ENCODE measurements at regions not wholly inside any gene's neighbourhood (a gene's known extent, or its start where the extent isn't known, plus 50 kb on each side); places are given as distances from the start of the nearest gene placed in this dataset.

DNA sequence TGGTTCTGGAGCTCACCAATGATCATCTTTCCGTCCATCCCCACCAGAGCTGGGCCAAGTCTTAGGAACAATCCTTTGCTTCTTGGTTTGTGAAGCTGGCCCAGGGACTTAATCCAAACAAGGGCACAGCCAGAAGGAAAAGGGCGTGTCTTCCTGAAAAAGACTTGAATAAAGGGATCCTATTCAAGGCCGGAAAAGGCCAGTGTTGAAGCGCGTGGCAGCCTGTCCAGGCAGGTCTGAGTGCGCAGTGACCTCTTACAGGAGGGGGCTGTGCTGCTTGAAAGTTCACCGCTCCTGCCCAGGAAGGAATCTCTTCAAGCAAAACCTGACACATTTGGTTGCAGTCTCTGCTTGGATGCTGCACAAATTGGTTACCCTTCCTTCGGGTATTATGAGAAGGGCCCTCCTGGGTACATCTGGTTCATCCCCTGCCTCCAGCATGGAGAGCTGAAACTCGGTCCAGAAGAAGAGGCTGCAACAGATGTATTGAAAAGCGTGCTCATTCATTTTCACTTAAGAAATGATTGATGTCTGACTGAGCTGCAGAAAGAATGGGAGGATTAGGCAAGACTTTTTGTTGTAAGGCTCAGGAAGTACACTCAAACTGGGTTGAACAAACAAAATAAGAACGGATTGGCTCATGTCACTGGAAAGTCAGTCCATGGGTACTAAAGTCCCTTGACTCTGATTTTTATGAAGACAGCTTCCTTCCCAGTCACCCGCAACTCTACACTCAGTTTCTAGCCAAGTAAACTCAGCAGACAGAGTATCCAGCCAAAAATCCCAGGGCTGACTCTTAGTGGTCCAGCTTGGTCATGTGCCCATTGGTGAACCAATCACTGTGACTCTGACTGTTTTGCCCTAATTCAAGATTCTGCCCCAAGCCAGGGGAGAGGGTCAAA is 136.3 kb downstream of the TFAP2C start:
- ChIA-PET CTCF (no interaction called here), POLR2A (no interaction called here)
- H3K36me3 Mint-ChIP-seq = no peaks in the 10 kb centered on the region

DNA sequence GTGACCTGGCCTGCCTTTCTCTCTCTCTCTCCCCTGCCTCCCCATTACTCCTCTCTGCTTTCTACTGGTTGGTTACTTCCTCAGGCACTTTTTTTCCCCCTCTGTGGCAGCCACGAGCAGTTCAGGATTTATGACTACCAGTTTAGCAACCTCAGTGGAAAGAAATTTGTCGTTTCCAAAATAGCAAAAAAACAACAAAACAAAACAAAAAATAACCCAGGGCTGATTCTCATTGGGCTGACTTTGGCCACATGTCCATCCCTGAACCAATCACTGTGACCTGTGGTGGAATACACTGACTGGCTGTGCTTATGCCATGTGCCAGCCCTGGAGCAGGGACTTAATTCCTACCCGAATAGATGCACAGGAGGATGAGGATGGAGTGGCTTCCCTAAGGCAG is 137.4 kb downstream of the TFAP2C start:
- Mint-ChIP-seq H3K9me3 (peaks cover 0 to 9% (median 7%) of the 10 kb centered on the region in 5 donors), H3K36me3 (no peaks in the 10 kb centered on the region), H3K4me3 (no peak overlapping the region), H3K27me3 (peaks cover 0 to 1% of the 10 kb centered on the region in 2 donors), H3K4me1 (no peaks in the 10 kb centered on the region), H3K27ac (no peak overlapping the region)
- ChIA-PET POLR2A (no interaction called here), CTCF (no interaction called here)
- no peak overlapping the region for H3K4me3 ChIP-seq (ENCODE audit: low read length)
- no peak overlapping the region for H3K27ac ChIP-seq (ENCODE audit: low read depth, low read length)
- no peaks in the 10 kb centered on the region for H3K4me1 ChIP-seq (ENCODE audit: insufficient read depth, low read length)
- no peak for DNase-seq
- no peaks in the 10 kb centered on the region for H3K9me3 ChIP-seq (ENCODE audit: low read length)
- H3K27me3 ChIP-seq (ENCODE audit: insufficient read depth, low read length, poor library complexity, severe bottlenecking) = no peaks in the 10 kb centered on the region
- H3K36me3 ChIP-seq (ENCODE audit: insufficient read depth, low read length) = no peaks in the 10 kb centered on the region

More for the DNA sequence above, 136.3 kb downstream of the TFAP2C start:
- H3K4me3 ChIP-seq (ENCODE audit: low read length) = no peak overlapping the region
- no peaks in the 10 kb centered on the region for H3K9me3 ChIP-seq (ENCODE audit: low read length)
- no peaks in the 10 kb centered on the region for H3K36me3 ChIP-seq (ENCODE audit: insufficient read depth, low read length)
- H3K4me3 Mint-ChIP-seq = no peak overlapping the region
- H3K9me3 Mint-ChIP-seq = peaks cover 0 to 9% (median 7%) of the 10 kb centered on the region in 5 donors
- H3K4me1 ChIP-seq (ENCODE audit: insufficient read depth, low read length) = no peaks in the 10 kb centered on the region
- no peaks in the 10 kb centered on the region for H3K27me3 ChIP-seq (ENCODE audit: insufficient read depth, low read length, poor library complexity, severe bottlenecking)
- no peak overlapping the region for H3K27ac Mint-ChIP-seq
- no peaks in the 10 kb centered on the region for H3K4me1 Mint-ChIP-seq
- H3K27me3 Mint-ChIP-seq = peaks cover 0 to 1% of the 10 kb centered on the region in 2 donors
- no peak for DNase-seq
- H3K27ac ChIP-seq (ENCODE audit: low read depth, low read length) = no peak overlapping the region

DNA sequence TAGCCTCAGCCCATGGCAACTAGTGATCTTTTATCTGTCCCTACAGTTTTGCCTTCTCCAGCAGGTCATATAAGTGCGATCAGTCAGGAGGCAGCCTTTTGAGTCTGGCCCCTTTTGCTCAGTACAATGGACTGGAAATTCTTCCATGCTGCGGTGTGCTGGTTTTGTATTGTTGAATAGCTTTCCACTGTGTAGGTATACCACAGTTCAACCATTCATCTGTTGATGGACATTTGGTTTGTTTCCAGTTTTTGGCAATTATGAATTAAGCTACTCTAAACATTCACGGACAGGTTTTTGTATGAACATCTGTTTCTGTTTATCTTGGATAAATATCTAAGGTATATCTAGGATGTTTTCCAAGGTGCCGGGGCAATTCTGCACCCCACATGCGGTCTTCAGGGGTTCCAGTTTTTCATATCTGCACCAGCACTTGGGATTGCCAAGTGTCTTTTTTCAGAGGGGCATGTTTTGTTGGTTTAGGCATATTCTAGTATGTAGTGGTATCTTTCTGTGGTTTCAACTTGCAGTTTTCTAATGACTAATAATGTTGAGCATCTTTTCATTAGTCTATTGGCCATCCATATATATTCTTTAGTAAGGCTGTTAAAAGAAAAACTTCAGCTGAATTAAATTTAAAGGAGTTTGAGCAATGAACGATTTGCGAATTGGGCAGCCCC is 141.0 kb downstream of the TFAP2C start:
- Mint-ChIP-seq H3K27me3 (peaks cover 0 to 1% of the 10 kb centered on the region in 2 donors), H3K9me3 (peaks cover 0 to 6% (median 3%) of the 10 kb centered on the region in 5 donors), H3K27ac (peak overlapping the region in 1 of 8 donors; percentile 76), H3K36me3 (no peaks in the 10 kb centered on the region), H3K4me1 (no peaks in the 10 kb centered on the region), H3K4me3 (no peak overlapping the region)
- no peaks in the 10 kb centered on the region for H3K36me3 ChIP-seq (ENCODE audit: insufficient read depth, low read length)
- no peaks in the 10 kb centered on the region for H3K9me3 ChIP-seq (ENCODE audit: low read length)
- no peak overlapping the region for H3K4me3 ChIP-seq (ENCODE audit: low read length)
- CTCF ChIA-PET = no interaction called here
- no peaks in the 10 kb centered on the region for H3K4me1 ChIP-seq (ENCODE audit: insufficient read depth, low read length)
- POLR2A ChIA-PET = no interaction called here
- no peaks in the 10 kb centered on the region for H3K27me3 ChIP-seq (ENCODE audit: insufficient read depth, low read length, poor library complexity, severe bottlenecking)
- DNase-seq = no peak
- H3K27ac ChIP-seq (ENCODE audit: low read depth, low read length) = no peak overlapping the region

DNA sequence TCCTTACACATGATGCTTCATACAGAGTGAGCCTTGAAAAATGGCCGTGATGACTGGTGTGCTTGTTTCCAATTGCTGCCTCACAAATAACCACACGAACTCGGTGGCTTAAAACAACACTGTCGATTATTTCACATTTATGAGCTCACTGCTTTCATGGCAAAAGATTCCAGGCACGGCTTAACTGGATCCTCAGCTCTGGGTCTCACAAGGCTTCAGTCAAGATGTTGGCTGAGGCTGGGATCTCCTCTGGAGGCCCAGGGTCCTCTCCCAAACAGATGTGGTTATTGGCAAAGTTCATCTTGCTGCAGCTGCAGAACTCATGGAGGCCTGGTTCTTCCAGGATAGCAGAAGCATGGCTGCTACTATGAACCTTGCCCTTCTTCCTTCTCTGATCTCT is 144.6 kb downstream of the TFAP2C start:
- no peaks in the 10 kb centered on the region for H3K4me1 Mint-ChIP-seq
- CTCF ChIA-PET = no interaction called here

DNA sequence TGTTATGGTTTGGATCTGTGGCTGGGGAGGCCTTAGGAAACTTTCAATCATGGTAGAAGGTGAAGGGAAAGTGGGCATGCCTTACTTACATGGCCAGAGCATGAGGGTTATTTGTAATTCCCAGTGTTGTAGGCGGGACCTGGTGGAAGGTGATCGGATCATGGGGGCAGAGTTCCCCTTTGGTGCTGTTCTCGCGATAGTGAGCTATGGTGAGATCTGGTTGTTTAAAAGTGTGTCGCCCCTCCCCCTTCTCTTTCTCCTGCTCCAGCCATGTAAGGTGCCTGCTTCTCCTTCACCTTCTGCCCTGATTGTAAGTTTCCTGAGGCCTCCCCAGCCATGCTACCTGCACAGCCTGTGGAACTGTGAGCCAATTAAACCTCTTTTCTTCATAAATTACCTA is 145.8 kb downstream of the TFAP2C start:
- ChIA-PET POLR2A (no interaction called here), CTCF (no interaction called here)
- H3K27ac ChIP-seq (ENCODE audit: low read depth, low read length) = no peak overlapping the region
- H3K4me1 ChIP-seq (ENCODE audit: insufficient read depth, low read length) = no peaks in the 10 kb centered on the region
- H3K9me3 ChIP-seq (ENCODE audit: low read length) = no peaks in the 10 kb centered on the region
- H3K4me3 ChIP-seq (ENCODE audit: low read length) = no peak overlapping the region
- Mint-ChIP-seq H3K36me3 (no peaks in the 10 kb centered on the region), H3K4me1 (no peaks in the 10 kb centered on the region), H3K27me3 (peaks cover 0 to 4% of the 10 kb centered on the region in 2 donors), H3K4me3 (no peak overlapping the region), H3K9me3 (peaks cover 0 to under 1% (median 0%) of the 10 kb centered on the region in 5 donors), H3K27ac (no peak overlapping the region)
- DNase-seq = no peak
- H3K36me3 ChIP-seq (ENCODE audit: insufficient read depth, low read length) = no peaks in the 10 kb centered on the region
- no peaks in the 10 kb centered on the region for H3K27me3 ChIP-seq (ENCODE audit: insufficient read depth, low read length, poor library complexity, severe bottlenecking)

More for the DNA sequence above, 144.6 kb downstream of the TFAP2C start:
- Histone ChIP-seq H3K27me3 (ENCODE audit: insufficient read depth, low read length, poor library complexity, severe bottlenecking) (no peaks in the 10 kb centered on the region), H3K4me3 (ENCODE audit: low read length) (no peak overlapping the region), H3K9me3 (ENCODE audit: low read length) (no peaks in the 10 kb centered on the region), H3K36me3 (ENCODE audit: insufficient read depth, low read length) (no peaks in the 10 kb centered on the region), H3K4me1 (ENCODE audit: insufficient read depth, low read length) (no peaks in the 10 kb centered on the region), H3K27ac (ENCODE audit: low read depth, low read length) (no peak overlapping the region)
- Mint-ChIP-seq H3K4me3 (no peak overlapping the region), H3K27ac (no peak overlapping the region), H3K9me3 (peaks cover 0 to 2% (median 0%) of the 10 kb centered on the region in 5 donors), H3K27me3 (peaks cover 1 to 4% of the 10 kb centered on the region in 2 donors), H3K36me3 (no peaks in the 10 kb centered on the region)
- no peak for DNase-seq
- POLR2A ChIA-PET = no interaction called here

GRCh38 chr20:56776345-56776744 is 147.2 kb downstream of the TFAP2C start:
- DNase-seq = no peak
- H3K9me3 Mint-ChIP-seq = no peaks in the 10 kb centered on the region
- Histone ChIP-seq H3K36me3 (ENCODE audit: insufficient read depth, low read length) (no peaks in the 10 kb centered on the region), H3K27ac (ENCODE audit: low read depth, low read length) (no peak overlapping the region), H3K9me3 (ENCODE audit: low read length) (no peaks in the 10 kb centered on the region), H3K4me3 (ENCODE audit: low read length) (no peak overlapping the region), H3K27me3 (ENCODE audit: insufficient read depth, low read length, poor library complexity, severe bottlenecking) (no peaks in the 10 kb centered on the region), H3K4me1 (ENCODE audit: insufficient read depth, low read length) (no peaks in the 10 kb centered on the region)
- no peak overlapping the region for H3K27ac Mint-ChIP-seq
- POLR2A ChIA-PET = no interaction called here
- H3K27me3 Mint-ChIP-seq = peaks cover 1 to 12% of the 10 kb centered on the region in 2 donors
- no peaks in the 10 kb centered on the region for H3K4me1 Mint-ChIP-seq
- CTCF ChIA-PET = no interaction called here
- H3K4me3 Mint-ChIP-seq = no peak overlapping the region
- no peaks in the 10 kb centered on the region for H3K36me3 Mint-ChIP-seq

- Histone ChIP-seq H3K4me3 (ENCODE audit: low read length) (no peak overlapping the region), H3K9me3 (ENCODE audit: low read length) (no peaks in the 10 kb centered on the region), H3K36me3 (ENCODE audit: insufficient read depth, low read length) (no peaks in the 10 kb centered on the region), H3K27ac (ENCODE audit: low read depth, low read length) (no peak overlapping the region), H3K27me3 (ENCODE audit: insufficient read depth, low read length, poor library complexity, severe bottlenecking) (no peaks in the 10 kb centered on the region), H3K4me1 (ENCODE audit: insufficient read depth, low read length) (no peaks in the 10 kb centered on the region)
- no peak overlapping the region for H3K4me3 Mint-ChIP-seq
- peaks cover 5 to 17% of the 10 kb centered on the region in 2 donors for H3K27me3 Mint-ChIP-seq
- ChIA-PET POLR2A (no interaction called here), CTCF (no interaction called here)
- H3K27ac Mint-ChIP-seq = no peak overlapping the region
- H3K9me3 Mint-ChIP-seq = no peaks in the 10 kb centered on the region
- H3K36me3 Mint-ChIP-seq = no peaks in the 10 kb centered on the region
- H3K4me1 Mint-ChIP-seq = no peaks in the 10 kb centered on the region
- DNase-seq = no peak
These were observed 149.7 kb downstream of the TFAP2C start for GRCh38 chr20:56778765-56779195.

GRCh38 chr20:56779452-56780143 is 150.5 kb downstream of the TFAP2C start:
- H3K4me3 ChIP-seq (ENCODE audit: low read length) = no peak overlapping the region
- ChIA-PET POLR2A (no interaction called here), CTCF (no interaction called here)
- H3K27me3 ChIP-seq (ENCODE audit: insufficient read depth, low read length, poor library complexity, severe bottlenecking) = no peaks in the 10 kb centered on the region
- DNase-seq = no peak
- H3K4me1 ChIP-seq (ENCODE audit: insufficient read depth, low read length) = no peaks in the 10 kb centered on the region
- H3K4me1 Mint-ChIP-seq = no peaks in the 10 kb centered on the region
- no peak overlapping the region for H3K4me3 Mint-ChIP-seq
- no peak overlapping the region for H3K27ac ChIP-seq (ENCODE audit: low read depth, low read length)
- H3K36me3 ChIP-seq (ENCODE audit: insufficient read depth, low read length) = no peaks in the 10 kb centered on the region
- no peak overlapping the region for H3K27ac Mint-ChIP-seq
- H3K36me3 Mint-ChIP-seq = no peaks in the 10 kb centered on the region
- no peaks in the 10 kb centered on the region for H3K9me3 ChIP-seq (ENCODE audit: low read length)
- peaks cover 5 to 17% of the 10 kb centered on the region in 2 donors for H3K27me3 Mint-ChIP-seq
- H3K9me3 Mint-ChIP-seq = no peaks in the 10 kb centered on the region

Measured in CD8-positive, alpha-beta memory T cell (primary cell).